NCI-H2171 (cell line): ENCODE measurements at regions not wholly inside any gene's neighbourhood (a gene's known extent, or its start where the extent isn't known, plus 50 kb on each side); places are given as distances from the start of the nearest gene placed in this dataset.

Experiments
- DNase-seq: peaks from one replicate; lab custom pipeline; 2025; lab: John Stamatoyannopoulos, UW

DNA sequence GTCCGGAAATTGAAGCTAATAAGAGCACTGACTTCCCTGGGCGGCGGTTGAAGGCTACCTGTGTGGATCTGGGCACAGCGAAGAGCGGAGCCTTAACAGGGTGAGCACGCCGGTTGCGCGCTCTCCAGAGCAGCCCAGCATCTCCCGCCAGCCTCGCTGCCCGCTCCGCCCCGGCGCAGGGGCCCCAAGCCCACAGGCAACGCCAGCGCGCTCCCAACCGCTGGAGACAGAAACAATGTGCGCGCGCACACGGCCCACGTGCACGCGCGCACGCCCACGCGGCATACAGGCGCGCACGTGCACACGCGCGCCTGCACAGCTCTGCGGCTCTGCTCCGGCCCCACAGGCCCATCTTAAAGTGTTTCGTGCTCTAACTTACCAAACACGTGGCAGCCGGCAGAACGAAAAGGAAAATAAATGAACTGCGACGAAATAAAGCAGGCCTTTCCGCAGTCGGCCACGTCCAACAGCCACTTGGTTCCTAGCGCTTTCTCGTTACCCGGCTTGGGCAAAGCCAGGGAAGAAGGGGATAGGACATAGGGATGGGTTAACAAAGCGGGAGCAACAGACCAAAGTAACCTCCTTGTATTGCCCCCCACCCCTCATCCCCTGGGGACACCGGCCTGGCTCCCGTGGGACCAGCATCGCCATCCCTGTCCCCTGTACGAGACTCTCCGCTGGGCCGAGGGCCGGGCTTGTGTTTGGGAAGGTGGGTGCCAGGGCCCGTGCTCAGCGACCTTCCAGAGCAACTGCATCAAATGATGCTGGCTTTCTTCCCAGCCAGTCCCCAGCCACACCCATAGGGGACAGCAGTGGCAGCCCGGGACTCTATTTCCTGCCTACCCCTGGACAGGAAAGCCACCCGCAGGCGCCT lies 203.7 kb downstream of the ABHD5 start:
- DNase-seq: no peak

GRCh38 chr3:43895573-43895972 lies 204.8 kb downstream of the ABHD5 start:
- no peak for DNase-seq

DNA sequence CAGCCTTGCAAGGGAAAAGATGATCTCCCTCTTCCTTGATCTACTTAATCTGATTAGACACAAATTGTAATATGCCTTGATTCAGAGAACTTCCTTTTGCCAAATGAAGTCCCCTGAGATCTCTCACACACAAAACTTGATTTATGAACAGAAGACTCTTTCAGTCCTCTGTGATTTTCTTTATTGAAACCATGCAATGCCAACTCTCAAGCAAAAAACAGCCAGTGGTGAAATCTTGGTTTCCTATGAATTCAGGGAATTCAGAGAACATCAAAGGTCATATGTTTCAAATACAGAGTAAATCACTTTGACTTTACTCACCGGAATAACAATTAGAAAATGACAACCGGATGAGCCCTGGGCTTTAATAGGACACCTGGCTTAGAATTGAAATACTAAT lies 211.7 kb downstream of the ABHD5 start:
- no peak for DNase-seq

- no peak for DNase-seq
Measured at GRCh38 chr3:43905157-43905556, 214.4 kb downstream of the ABHD5 start.

GRCh38 chr3:43906849-43907507 lies 216.2 kb downstream of the ABHD5 start:
- DNase-seq: no peak

- DNase-seq: no peak
Measured at GRCh38 chr3:43907508-43907858, 216.7 kb downstream of the ABHD5 start.

DNA sequence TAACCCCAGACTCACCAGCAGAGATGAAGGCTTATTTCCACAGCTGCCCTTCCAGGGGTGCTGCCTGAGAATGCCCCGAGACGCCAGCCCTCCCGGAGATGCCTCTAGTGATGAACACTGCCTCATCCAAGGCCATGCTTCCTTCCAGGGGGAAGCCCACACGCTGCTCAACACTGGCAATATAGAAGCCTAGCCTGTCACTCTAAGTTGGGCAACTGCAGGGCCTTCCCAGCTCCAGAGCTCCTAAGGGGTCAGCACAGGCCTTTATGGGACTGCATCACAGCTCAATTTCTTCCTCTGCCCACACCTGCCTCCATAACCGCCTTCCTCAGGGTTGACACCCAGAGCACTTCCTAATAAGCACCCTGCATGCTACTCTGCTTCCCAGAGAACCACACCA lies 217.7 kb downstream of the ABHD5 start:
- no peak for DNase-seq

- no peak for DNase-seq
Measured at GRCh38 chr3:43909149-43909548, 218.4 kb downstream of the ABHD5 start.

DNA sequence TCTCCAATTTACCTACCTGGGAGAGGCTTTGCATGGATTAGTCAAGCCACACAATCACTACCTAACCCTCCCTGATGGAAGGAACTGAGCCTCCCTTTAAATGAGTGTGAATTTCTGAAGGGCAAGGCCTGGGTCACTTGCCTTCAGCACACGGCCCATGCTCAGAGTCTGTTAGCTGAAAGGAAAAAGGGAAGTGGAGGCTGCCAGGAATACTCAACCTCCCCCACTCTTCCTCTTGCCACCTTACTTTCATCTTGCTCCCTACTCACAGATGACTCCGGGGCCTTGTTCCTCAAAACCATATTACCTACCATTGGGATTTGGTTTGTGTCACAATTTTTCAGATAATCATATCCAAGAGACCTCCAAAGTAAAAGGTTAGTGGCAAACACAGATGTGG lies 220.0 kb downstream of the ABHD5 start:
- DNase-seq: no peak

DNA sequence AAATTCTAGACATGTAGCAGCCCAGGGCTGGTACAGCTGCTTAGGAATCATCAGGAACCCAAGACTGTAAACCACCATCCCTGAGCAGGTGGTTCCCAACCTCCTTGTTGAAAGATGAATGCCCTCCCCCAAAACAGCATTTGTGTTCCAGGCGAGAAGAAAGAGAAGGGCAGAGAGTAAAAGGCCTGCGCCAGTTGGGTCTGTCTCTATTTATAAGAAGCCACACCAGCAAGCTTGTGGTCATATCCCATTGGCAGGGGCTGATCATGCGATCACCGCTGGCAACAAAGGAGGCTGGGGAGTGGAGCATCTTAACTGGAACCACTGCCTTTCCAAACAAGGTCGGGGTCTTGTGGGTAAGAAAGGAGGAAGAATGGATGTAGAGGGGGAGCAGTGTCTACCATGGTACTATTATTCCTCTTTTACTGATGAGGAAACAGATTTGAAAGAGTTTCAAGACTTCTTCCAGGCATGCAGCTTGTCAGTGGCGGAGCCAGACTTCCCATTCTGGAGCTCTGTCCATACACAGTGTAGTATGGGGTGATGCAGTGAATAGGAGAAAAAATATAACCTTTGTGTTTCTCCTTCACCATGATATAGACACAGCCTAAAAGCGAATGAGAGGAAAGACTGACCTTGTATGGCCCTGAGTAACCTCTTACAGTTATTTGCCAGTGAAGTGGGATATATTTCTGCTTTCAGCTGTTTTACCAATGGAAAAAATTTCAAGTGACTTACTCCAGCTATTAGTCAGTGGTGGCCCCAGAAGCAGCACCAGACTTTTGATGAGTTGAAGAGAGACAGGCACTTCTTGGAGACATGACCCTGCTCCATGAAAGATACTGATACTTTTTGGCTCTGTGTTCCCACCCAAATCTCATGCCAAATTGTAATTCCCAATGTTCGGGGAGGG lies 222.6 kb downstream of the ABHD5 start:
- DNase-seq: no peak

DNA sequence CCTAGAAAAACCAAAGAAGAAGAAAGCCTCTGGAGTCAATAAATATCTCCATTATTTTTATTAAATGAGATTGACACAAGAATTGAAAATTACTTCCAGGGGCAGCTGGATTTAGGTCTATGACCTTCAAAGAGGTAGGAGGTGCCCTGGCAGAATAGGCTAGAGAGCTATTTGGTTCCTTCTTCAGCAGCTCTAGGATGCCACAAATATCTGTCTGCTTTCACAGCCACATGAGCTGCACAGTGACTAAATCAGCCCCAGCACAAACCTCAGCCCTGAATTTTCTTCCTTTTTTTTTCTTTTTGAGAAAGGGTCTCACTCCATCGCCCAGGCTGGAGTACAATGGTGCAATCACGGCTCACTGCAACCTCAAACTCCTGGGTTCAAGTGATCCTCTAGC lies 223.5 kb downstream of the ABHD5 start:
- DNase-seq: no peak

DNA sequence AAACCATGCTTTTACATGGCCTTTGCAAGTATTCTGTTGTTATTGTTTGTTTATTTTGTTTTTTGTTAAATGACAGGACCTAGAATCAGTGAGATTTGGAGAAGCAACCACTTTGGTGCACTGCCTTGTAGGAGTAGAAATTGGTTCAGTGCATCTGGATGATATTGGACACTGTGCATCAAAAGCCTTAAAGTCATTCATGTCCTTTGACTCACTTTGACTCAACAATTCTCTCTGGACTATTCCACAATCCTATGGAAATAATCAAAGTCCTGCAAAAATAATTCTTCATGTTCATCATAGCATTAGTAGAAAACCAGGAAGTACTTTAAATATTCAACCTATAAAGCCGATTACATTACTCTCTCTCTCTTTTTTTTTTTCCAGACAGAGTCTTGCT lies 224.8 kb downstream of the ABHD5 start:
- no peak for DNase-seq

DNA sequence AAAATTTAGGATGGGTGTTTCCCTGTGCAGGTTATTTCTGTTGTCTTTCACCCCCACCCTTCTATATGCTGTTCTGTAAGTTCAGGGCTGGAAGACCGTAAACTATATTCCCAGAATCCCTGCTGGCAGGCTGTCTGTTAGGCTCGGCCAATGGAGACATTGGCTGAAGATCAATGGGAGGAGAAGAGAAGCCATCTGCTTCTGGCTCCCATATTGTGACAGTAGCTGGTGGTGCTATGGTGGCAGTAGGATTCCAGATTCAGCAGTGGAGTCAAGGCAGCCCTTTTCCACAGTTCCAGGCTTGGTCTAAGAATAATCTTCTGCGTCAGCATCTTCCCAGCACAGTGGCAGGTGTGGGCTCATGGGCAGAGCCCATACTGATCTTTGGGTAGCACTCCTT lies 226.6 kb downstream of the ABHD5 start:
- DNase-seq: no peak

DNA sequence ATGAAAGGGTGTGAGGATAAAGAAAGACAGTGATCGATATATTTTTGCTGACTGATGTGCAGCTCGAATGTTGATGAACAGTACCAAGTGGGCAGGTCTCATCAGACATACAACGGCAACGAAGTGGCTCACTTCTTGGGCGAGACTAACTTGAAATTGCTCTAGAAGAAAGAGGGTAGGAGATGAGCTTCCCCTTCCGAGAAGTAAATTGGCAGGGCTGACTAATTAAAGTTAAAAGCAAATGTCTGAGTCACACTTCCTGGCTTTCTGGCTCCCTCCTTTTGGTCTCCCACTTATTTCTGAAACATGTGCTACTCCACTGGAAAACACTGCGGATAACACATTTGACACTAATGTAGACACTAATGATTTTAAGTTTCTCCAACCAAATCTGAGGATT lies 228.3 kb downstream of the ABHD5 start:
- DNase-seq: no peak

DNA sequence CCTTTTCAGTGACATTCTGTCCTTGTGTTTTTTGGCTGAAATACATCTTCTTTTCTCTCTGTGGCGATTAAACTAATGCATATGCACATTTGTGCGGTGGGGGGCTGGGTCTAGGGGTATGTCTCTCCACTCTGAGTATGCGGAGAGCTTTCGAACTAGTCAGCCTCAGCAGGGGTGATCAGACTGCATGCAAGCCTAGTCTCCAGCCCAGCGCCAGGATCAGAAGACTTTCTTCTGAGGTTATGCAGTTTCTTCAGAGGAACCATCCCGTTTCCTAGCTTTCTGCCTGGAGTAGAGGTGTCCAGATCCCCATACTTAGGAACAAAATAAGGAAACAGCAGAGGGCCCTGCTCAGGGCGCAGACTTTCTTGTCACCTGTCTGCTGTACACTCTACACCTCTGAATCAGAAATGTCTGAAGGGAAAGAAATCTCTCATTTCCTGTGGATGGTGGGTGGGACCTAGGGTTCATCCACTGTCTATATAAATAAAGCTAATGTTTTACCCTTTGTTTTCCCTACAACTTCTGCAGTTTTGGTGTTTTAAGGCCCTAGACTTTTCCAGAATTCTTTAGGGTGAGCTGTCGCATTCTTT lies 230.4 kb downstream of the ABHD5 start:
- no peak for DNase-seq

DNA sequence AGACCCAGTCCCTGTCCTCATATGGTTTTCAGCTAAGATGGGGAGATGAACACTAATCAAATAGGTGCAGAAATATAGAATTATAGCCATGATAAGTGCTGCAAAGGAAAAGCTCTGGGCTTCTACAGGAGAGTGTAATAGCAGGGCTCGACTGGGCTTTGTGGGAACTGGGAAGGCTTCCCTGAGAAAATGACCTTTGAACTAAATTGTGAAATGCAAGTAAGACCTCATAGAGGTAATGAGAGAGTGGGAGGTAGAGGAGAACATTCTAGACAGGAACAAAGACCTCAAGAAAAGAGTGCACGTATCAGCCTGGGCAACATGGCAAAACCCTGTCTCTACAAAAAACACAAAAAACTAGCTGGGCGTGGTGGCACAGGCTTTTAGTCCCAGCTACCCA lies 231.6 kb downstream of the ABHD5 start:
- DNase-seq: no peak

DNA sequence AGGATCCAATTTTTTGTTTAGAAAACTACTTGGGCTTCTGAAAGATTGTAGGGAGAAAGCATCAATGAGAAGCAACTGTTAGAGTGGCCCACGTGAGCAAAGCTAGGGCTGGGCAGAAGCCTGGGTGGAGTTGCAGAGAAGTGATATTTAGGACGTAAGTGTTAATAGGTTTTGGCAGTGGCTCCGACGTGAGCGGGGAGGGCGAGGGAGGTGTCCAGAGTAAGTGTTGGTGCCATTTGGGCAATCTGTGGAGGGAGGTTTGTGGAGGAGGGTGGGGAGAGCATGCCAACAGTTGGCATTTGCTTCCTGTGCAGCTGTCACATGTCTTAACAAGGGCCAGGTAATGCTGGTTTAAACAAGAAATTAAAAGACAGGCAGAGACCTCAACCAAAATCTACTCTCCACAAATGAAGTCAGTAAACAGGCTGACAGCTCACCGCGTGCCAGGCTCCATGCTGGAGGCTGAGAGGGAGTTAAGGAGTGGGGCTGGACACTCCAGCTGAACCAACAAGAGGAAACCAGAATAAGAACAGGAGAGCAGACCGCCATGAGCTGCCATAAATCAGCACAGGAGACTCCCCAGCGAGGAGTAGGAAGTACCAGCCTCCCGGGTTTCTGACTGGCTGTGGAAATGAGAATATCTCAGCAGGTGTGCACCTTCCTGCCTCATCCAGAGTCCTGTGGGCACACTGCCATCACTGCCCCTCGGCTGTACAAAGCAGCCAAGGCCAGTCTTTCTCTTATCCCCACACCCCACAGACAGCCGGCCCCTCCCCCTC lies 232.6 kb downstream of the ABHD5 start:
- DNase-seq: no peak

GRCh38 chr3:43926055-43926454 lies 235.3 kb downstream of the ABHD5 start:
- no peak for DNase-seq

GRCh38 chr3:43932921-43933320 lies 242.2 kb downstream of the ABHD5 start:
- DNase-seq: no peak

DNA sequence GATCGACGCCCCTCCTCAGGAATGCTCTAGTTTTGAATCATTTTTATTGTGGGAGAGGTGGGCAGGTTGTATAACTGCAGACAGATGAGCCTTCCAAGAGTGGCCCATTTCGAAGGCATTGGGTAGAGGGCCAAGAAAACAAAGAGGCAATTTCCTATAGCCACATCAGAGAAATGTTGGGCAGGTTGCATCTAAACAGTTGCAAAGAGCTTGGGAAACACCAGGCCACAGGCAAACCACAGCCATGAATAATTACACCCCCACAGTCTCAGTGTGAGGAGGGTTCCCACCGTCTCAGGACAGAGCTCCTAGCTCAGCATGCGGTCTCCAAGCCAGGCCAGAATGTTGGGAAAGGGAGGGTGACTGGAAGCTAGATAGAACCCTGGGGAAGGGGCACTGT lies 257.3 kb downstream of the ABHD5 start:
- no peak for DNase-seq

DNA sequence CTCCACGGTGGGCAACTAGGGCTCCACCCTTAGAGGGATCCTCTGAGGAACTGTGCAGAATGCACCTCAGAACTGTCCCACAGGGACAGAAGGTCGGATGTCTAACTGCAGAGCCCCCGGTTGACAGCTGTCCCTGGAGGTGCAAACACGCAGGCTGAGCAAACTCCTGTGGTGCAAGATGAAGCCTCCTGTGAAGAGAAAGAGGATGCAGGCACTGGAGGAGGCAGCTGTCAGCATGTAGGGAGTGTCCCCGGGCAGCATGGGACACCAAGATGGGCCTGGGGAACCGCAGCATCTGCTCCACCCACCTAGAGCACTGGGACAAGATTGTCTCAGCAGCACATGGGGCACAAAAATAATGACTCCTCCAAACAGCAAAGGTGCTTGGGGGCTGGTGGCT lies 258.9 kb downstream of the ABHD5 start:
- no peak for DNase-seq

GRCh38 chr3:43950775-43951174 lies 260.0 kb downstream of the ABHD5 start:
- no peak for DNase-seq
